ENCODE measurements at regions not wholly inside any gene's neighbourhood (a gene's known extent, or its start where the extent isn't known, plus 50 kb on each side); places are given as distances from the start of the nearest gene placed in this dataset.

DNA sequence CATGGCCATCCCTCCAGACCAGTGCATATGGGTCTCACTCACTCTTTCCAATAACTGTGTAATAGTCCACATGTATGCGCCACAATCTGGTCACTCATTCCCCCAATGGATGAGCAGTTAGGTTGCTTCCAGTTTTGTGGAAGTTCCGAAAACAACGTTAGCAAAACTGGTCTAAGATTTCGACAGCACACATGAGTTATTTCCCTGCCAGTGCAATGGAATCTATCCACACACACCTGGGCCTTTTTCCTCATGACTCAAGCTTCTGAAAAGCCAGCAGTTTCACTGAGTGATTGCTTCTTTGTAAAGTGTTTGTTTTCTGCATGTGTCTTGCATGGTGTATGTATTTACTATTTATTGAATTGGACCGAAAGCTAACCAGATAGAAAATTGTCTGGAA lies 58.8 kb upstream of the FHIP2A start:
- Histone ChIP-seq H3K79me1 (ENCODE audit: low read length) (no peaks in the 10 kb centered on the region), H3K36me3 (ENCODE audit: control insufficient read depth in 1 of 2, insufficient read depth in 2 of 2, low read length in 2 of 2) (no peaks in the 10 kb centered on the region), H3K14ac (ENCODE audit: low read length) (no peak overlapping the region), H3K4me3 (ENCODE audit: low read depth, low read length) (no peak overlapping the region), H3K18ac (ENCODE audit: low read length) (no peak overlapping the region), H3K4me1 (ENCODE audit: control insufficient read depth in 1 of 2, insufficient read depth in 2 of 2, low read length in 2 of 2) (no peaks in the 10 kb centered on the region), H3K27me3 (ENCODE audit: insufficient read depth, low read length) (peaks cover 8% of the 10 kb centered on the region), H3K4ac (ENCODE audit: low read depth, low read length) (no peak overlapping the region), H3K27ac (ENCODE audit: low read depth, low read length) (no peak overlapping the region), H3K9ac (ENCODE audit: low read length) (no peak overlapping the region), H2BK5ac (ENCODE audit: low read depth, low read length, poor library complexity) (no peak overlapping the region), H3K4me2 (ENCODE audit: low read length) (no peak overlapping the region), H4K8ac (ENCODE audit: low read depth, low read length) (no peak overlapping the region), H2AFZ (ENCODE audit: insufficient read depth, low read length, poor library complexity) (no peak overlapping the region), H2BK120ac (ENCODE audit: insufficient read depth, low read length, poor library complexity) (no peak overlapping the region), H3K79me2 (ENCODE audit: control insufficient read depth, insufficient read depth, low read length, poor library complexity) (no peaks in the 10 kb centered on the region), H3K9me3 (ENCODE audit: insufficient read depth, low read depth, low read length) (no peaks in the 10 kb centered on the region), H4K12ac (ENCODE audit: low read depth, low read length) (no peak overlapping the region), H2AK5ac (ENCODE audit: low read length) (no peak overlapping the region), H4K91ac (ENCODE audit: low read depth, low read length) (no peak overlapping the region), H3K23ac (ENCODE audit: low read length) (no peak overlapping the region), H2BK12ac (ENCODE audit: low read length) (no peak overlapping the region)
- WGBS (ENCODE audit: extremely low coverage, insufficient coverage, insufficient read length), result no CpG with 5 or more reads among the region's 5 CpGs
- no peak for DNase-seq

DNA sequence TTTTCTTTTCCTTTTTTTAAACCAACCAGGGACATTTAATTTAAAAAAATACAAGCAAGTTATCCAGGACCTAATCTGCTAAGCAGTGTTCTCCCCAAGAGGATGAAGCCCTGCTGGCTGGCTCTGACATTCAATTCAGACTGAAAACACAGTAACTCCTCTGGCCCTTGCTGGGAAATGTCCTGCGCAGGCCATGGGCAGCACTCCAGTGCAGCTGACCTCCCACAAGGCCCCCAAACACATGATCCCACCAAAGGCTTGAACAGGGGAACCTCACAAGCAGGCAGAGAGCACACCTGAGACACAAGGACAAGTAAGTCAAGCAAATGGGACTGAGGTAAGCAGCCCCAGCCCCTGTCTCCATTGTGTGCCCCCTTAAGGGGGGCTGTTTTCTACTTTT lies 56.9 kb upstream of the FHIP2A start:
- no peak overlapping the region for H3K4ac ChIP-seq (ENCODE audit: low read depth, low read length)
- no CpG with 5 or more reads among the region's 1 CpG for WGBS (ENCODE audit: extremely low coverage, insufficient coverage, insufficient read length)
- H3K4me2 ChIP-seq (ENCODE audit: low read length), result no peak overlapping the region

DNA sequence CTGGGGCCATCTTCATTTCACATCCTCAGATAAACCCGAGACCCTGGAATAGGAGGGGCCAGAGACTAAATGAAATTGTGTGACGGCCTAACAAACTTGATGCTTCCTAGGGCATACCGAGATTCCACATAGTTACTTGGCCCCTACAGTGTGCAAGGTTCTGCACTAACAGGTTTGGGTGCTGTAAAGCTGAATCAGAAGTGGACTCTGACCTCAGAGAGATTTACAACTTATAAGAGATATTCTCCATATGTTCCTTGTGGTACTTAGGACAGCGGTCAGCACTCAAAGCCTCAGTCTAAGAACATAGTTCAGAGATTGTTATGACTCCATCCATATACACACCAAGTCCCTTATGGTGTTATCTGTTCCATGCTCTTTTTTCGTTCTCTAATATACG lies 55.1 kb upstream of the FHIP2A start:
- no peaks in the 10 kb centered on the region for H3K4me1 ChIP-seq (ENCODE audit: control insufficient read depth in 1 of 2, insufficient read depth in 2 of 2, low read length in 2 of 2)
- no peaks in the 10 kb centered on the region for H3K79me1 ChIP-seq (ENCODE audit: low read length)
- peaks cover 16% of the 10 kb centered on the region for H3K27me3 ChIP-seq (ENCODE audit: insufficient read depth, low read length)
- WGBS (ENCODE audit: extremely low coverage, insufficient coverage, insufficient read length), result no CpG with 5 or more reads among the region's 6 CpGs
- no peak overlapping the region for H3K4ac ChIP-seq (ENCODE audit: low read depth, low read length)
- H3K4me3 ChIP-seq (ENCODE audit: low read depth, low read length), result no peak overlapping the region
- H3K18ac ChIP-seq (ENCODE audit: low read length), result no peak overlapping the region
- H3K27ac ChIP-seq (ENCODE audit: low read depth, low read length), result no peak overlapping the region
- no peak overlapping the region for H2AK5ac ChIP-seq (ENCODE audit: low read length)
- no peaks in the 10 kb centered on the region for H3K79me2 ChIP-seq (ENCODE audit: control insufficient read depth, insufficient read depth, low read length, poor library complexity)
- no peak overlapping the region for H3K23ac ChIP-seq (ENCODE audit: low read length)
- no peaks in the 10 kb centered on the region for H3K36me3 ChIP-seq (ENCODE audit: control insufficient read depth in 1 of 2, insufficient read depth in 2 of 2, low read length in 2 of 2)
- no peak overlapping the region for H2BK120ac ChIP-seq (ENCODE audit: insufficient read depth, low read length, poor library complexity)
- H4K12ac ChIP-seq (ENCODE audit: low read depth, low read length), result no peak overlapping the region
- H4K8ac ChIP-seq (ENCODE audit: low read depth, low read length), result no peak overlapping the region
- H2BK5ac ChIP-seq (ENCODE audit: low read depth, low read length, poor library complexity), result no peak overlapping the region
- no peak overlapping the region for H3K4me2 ChIP-seq (ENCODE audit: low read length)
- DNase-seq, result no peak
- H4K91ac ChIP-seq (ENCODE audit: low read depth, low read length), result no peak overlapping the region
- no peaks in the 10 kb centered on the region for H3K9me3 ChIP-seq (ENCODE audit: insufficient read depth, low read depth, low read length)
- no peak overlapping the region for H2AFZ ChIP-seq (ENCODE audit: insufficient read depth, low read length, poor library complexity)
- H3K14ac ChIP-seq (ENCODE audit: low read length), result no peak overlapping the region
- no peak overlapping the region for H3K9ac ChIP-seq (ENCODE audit: low read length)
- H2BK12ac ChIP-seq (ENCODE audit: low read length), result no peak overlapping the region

More for the DNA sequence above, 56.9 kb upstream of the FHIP2A start:
- DNase-seq, result no peak
- Histone ChIP-seq H3K14ac (ENCODE audit: low read length) (no peak overlapping the region), H4K8ac (ENCODE audit: low read depth, low read length) (no peak overlapping the region), H2BK5ac (ENCODE audit: low read depth, low read length, poor library complexity) (no peak overlapping the region), H4K12ac (ENCODE audit: low read depth, low read length) (no peak overlapping the region), H3K23ac (ENCODE audit: low read length) (no peak overlapping the region), H2AK5ac (ENCODE audit: low read length) (no peak overlapping the region), H3K18ac (ENCODE audit: low read length) (no peak overlapping the region), H3K4me1 (ENCODE audit: control insufficient read depth in 1 of 2, insufficient read depth in 2 of 2, low read length in 2 of 2) (no peaks in the 10 kb centered on the region), H3K36me3 (ENCODE audit: control insufficient read depth in 1 of 2, insufficient read depth in 2 of 2, low read length in 2 of 2) (no peaks in the 10 kb centered on the region), H3K9ac (ENCODE audit: low read length) (peak overlapping the region; percentile 78), H3K4me3 (ENCODE audit: low read depth, low read length) (no peak overlapping the region), H2BK12ac (ENCODE audit: low read length) (no peak overlapping the region), H3K9me3 (ENCODE audit: insufficient read depth, low read depth, low read length) (no peaks in the 10 kb centered on the region), H2BK120ac (ENCODE audit: insufficient read depth, low read length, poor library complexity) (no peak overlapping the region), H4K91ac (ENCODE audit: low read depth, low read length) (no peak overlapping the region), H3K27me3 (ENCODE audit: insufficient read depth, low read length) (peaks cover 16% of the 10 kb centered on the region), H3K79me2 (ENCODE audit: control insufficient read depth, insufficient read depth, low read length, poor library complexity) (no peaks in the 10 kb centered on the region), H2AFZ (ENCODE audit: insufficient read depth, low read length, poor library complexity) (no peak overlapping the region), H3K27ac (ENCODE audit: low read depth, low read length) (no peak overlapping the region), H3K79me1 (ENCODE audit: low read length) (no peaks in the 10 kb centered on the region)

DNA sequence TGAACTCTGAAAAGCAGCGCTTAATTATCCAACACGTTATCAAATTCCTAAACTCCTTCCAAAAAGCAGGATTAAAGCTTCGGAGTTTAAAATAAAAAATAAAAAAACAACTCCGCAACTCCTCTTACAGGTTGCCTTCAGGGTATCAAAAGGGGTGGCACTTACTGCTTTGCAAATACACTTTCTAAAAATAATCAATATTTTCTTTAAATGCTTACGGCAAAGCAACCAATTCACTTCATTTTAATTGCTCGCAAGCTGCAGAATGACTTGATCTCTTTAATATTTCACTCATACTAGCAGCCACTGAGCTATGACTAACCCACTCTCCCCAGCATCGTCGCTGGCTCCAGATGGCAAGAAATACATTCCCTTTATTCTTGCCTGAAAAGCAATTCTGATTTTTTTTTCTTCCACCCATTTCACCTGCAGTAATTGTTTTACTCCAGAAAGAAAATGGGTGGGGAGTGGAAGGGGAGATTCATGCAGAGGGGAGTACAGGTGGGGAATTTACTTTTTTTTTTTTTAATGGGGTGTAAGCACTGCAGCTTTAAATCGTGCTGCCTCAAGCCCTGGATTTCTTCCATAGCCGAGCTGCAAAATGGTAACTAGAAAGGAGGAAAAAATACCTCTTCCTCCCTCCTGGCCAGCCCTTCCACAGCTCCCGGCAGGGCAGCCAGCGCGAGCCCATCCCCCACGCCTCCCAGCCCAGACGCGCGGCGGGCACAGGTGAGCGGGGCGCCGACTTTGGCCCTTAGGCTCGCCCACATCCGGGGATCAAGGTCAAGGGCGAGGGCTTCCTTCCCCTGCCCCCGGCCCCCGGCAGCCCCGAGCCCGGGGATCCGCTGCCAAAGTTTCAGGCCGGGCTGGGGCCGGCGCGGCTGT lies 54.2 kb upstream of the FHIP2A start:
- no peak overlapping the region for H3K4ac ChIP-seq (ENCODE audit: low read depth, low read length)
- no peak overlapping the region for H3K27ac ChIP-seq (ENCODE audit: low read depth, low read length)
- no peaks in the 10 kb centered on the region for H3K9me3 ChIP-seq (ENCODE audit: insufficient read depth, low read depth, low read length)
- no peak overlapping the region for H3K23ac ChIP-seq (ENCODE audit: low read length)
- no peak overlapping the region for H4K12ac ChIP-seq (ENCODE audit: low read depth, low read length)
- no peak overlapping the region for H3K18ac ChIP-seq (ENCODE audit: low read length)
- H3K79me1 ChIP-seq (ENCODE audit: low read length), result no peaks in the 10 kb centered on the region
- H3K36me3 ChIP-seq (ENCODE audit: control insufficient read depth in 1 of 2, insufficient read depth in 2 of 2, low read length in 2 of 2), result no peaks in the 10 kb centered on the region
- peak overlapping the region; percentile 81 for H3K4me2 ChIP-seq (ENCODE audit: low read length)
- no peak overlapping the region for H4K91ac ChIP-seq (ENCODE audit: low read depth, low read length)
- H2AK5ac ChIP-seq (ENCODE audit: low read length), result no peak overlapping the region
- peak in 1 of 2 donors; percentile 8 for DNase-seq
- H2BK5ac ChIP-seq (ENCODE audit: low read depth, low read length, poor library complexity), result no peak overlapping the region
- no peak overlapping the region for H4K8ac ChIP-seq (ENCODE audit: low read depth, low read length)
- no peak overlapping the region for H2AFZ ChIP-seq (ENCODE audit: insufficient read depth, low read length, poor library complexity)
- H3K4me3 ChIP-seq (ENCODE audit: low read depth, low read length), result peak overlapping the region; percentile 66
- no peak overlapping the region for H3K9ac ChIP-seq (ENCODE audit: low read length)
- no peak overlapping the region for H3K14ac ChIP-seq (ENCODE audit: low read length)
- peaks cover 16% of the 10 kb centered on the region for H3K27me3 ChIP-seq (ENCODE audit: insufficient read depth, low read length)
- H2BK120ac ChIP-seq (ENCODE audit: insufficient read depth, low read length, poor library complexity), result no peak overlapping the region
- H3K79me2 ChIP-seq (ENCODE audit: control insufficient read depth, insufficient read depth, low read length, poor library complexity), result no peaks in the 10 kb centered on the region
- H2BK12ac ChIP-seq (ENCODE audit: low read length), result no peak overlapping the region
- H3K4me1 ChIP-seq (ENCODE audit: control insufficient read depth in 1 of 2, insufficient read depth in 2 of 2, low read length in 2 of 2), result no peaks in the 10 kb centered on the region
- no CpG with 5 or more reads among the region's 33 CpGs for WGBS (ENCODE audit: extremely low coverage, insufficient coverage, insufficient read length)

Data from trophoblast cell (in vitro differentiated cells and primary cell).